Gastroesophageal sphincter (tissue), 3 donors: ENCODE measurements at regions not wholly inside any gene's neighbourhood (a gene's known extent, or its start where the extent isn't known, plus 50 kb on each side); places are given as distances from the start of the nearest gene placed in this dataset.

Experiments used
- POLR2AphosphoS5 ChIP-seq: sonication (generic); formaldehyde crosslinking; IDR thresholded peaks from one replicate; pipeline ENCODE4 v1.6.1; 2017; ENCODE audit warnings: antibody characterized with exemption
- TF ChIP-seq, protein P1 (sequence below), 4 experiments: fragments of 200-600 bp in 2 of 4; fragments of 450-650 bp in 2 of 4; sonication (generic) in 1 of 4; IDR thresholded peaks; one replicate each; pipeline ENCODE4 v1.5.1; 2017 to 2019; ENCODE audit warnings: antibody characterized with exemption in 4 of 4, mild to moderate bottlenecking in 2 of 4, moderate library complexity in 2 of 4

- TF ChIP-seq, protein P1, sequence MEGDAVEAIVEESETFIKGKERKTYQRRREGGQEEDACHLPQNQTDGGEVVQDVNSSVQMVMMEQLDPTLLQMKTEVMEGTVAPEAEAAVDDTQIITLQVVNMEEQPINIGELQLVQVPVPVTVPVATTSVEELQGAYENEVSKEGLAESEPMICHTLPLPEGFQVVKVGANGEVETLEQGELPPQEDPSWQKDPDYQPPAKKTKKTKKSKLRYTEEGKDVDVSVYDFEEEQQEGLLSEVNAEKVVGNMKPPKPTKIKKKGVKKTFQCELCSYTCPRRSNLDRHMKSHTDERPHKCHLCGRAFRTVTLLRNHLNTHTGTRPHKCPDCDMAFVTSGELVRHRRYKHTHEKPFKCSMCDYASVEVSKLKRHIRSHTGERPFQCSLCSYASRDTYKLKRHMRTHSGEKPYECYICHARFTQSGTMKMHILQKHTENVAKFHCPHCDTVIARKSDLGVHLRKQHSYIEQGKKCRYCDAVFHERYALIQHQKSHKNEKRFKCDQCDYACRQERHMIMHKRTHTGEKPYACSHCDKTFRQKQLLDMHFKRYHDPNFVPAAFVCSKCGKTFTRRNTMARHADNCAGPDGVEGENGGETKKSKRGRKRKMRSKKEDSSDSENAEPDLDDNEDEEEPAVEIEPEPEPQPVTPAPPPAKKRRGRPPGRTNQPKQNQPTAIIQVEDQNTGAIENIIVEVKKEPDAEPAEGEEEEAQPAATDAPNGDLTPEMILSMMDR (IDR thresholded peaks at IDR 0.05) = no peak
- TF ChIP-seq POLR2AphosphoS5 = no peak
Observed at GRCh38 chr1:64323882-64324281, 120.5 kb downstream of the UBE2U start.
